ENCODE measurements at regions not wholly inside any gene's neighbourhood (a gene's known extent, or its start where the extent isn't known, plus 50 kb on each side); places are given as distances from the start of the nearest gene placed in this dataset.

DNA sequence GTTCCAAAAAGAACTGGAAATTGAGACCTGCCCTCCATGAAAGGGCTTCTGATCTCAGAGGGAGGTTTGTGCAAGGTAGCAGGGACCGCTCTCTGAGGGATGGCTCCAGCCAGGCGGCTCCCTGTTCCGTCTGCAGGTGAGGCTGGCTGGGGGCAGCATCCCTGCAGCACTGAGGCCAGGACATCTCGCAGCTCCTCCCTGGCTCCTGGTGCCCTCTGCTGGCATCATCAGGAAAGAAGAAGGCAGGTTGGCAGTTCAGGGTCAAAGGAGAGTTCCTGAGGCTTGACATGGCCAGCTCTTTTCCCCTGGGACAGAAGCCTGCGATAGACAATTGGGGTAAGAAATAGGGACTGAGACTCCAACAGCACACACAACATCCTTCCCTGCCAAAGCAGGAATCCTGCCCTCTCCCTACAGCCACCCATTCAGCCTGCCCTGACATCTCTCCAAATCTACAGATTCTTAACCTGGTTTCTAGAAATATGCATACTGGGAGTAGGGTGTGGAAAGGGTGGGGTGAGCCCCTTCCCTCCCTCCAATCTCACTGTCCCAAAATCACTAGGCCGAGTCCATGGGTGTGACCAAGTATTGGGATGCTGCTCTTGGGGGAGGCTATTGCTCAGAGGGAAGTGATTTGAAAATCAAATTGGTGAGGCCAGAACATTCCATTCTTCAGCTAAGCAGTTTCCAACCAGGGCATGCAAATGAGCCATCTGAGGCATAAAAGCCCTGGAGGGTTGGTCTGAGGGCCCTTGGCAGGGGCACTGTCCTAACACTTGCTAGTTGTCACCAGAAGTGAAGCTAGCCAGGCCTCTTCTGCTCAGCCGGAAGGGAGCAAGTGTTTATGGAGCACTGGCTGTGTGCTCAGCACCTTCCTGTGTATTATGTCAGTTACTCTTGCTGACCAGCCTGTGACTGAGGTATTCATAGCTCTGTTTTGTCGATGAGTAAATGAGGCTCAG is 185.4 kb downstream of the TFCP2L1 start:
- TF ChIP-seq POLR2A (IDR thresholded peaks at IDR 0.05) (no peak), POLR2AphosphoS5 (IDR thresholded peaks at IDR 0.05) (peak in 1 of 2 donors; percentile 18), EP300 (IDR thresholded peaks at IDR 0.05) (no peak)
- TF ChIP-seq, protein P1, sequence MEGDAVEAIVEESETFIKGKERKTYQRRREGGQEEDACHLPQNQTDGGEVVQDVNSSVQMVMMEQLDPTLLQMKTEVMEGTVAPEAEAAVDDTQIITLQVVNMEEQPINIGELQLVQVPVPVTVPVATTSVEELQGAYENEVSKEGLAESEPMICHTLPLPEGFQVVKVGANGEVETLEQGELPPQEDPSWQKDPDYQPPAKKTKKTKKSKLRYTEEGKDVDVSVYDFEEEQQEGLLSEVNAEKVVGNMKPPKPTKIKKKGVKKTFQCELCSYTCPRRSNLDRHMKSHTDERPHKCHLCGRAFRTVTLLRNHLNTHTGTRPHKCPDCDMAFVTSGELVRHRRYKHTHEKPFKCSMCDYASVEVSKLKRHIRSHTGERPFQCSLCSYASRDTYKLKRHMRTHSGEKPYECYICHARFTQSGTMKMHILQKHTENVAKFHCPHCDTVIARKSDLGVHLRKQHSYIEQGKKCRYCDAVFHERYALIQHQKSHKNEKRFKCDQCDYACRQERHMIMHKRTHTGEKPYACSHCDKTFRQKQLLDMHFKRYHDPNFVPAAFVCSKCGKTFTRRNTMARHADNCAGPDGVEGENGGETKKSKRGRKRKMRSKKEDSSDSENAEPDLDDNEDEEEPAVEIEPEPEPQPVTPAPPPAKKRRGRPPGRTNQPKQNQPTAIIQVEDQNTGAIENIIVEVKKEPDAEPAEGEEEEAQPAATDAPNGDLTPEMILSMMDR (IDR thresholded peaks at IDR 0.05): peak in 3 of 6 experiments; percentile 11 to 25 (median 25)

All from upper lobe of left lung (tissue), 4 donors.